ENCODE measurements at regions not wholly inside any gene's neighbourhood (a gene's known extent, or its start where the extent isn't known, plus 50 kb on each side); places are given as distances from the start of the nearest gene placed in this dataset.

DNA sequence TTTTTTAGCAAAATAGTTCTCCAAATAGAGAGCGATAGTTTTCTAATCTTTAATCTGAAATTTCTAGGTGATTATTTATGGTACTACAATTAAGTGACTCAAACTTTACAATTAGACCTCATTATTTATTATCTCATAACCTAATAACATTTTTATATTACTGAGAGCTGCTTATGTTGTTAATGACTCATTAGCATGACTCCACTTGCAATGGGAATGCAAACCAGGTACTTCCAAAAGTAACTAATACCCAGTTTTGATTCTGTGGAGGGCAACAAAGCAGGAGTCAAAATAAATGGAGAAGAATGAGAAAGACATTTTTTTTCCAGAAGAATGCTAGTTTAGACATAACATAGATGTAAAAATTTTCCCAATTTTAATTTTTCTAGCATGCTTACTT, 466.0 kb downstream of the PLK2 start:
- no TSS peak for BruUV-seq (replicated peaks)
- ChIA-PET CTCF (no interaction called here), POLR2A (ENCODE audit: low non-redundant PET) (no interaction called here)

GRCh38 chr5:57989378-57989777, 470.5 kb downstream of the PLK2 start:
- no peak for DNase-seq (ENCODE audit: low spot score)
- no peaks in the 10 kb centered on the region for H3K27me3 ChIP-seq (replicated peaks; ENCODE audit: insufficient read depth, low read depth, low read length, poor library complexity)
- H3K4me1 ChIP-seq (ENCODE audit: insufficient read depth, low read length, poor library complexity, severe bottlenecking): no peaks in the 10 kb centered on the region
- no peak for TF ChIP-seq EZH2 (IDR thresholded peaks at IDR 0.05; ENCODE audit: borderline replicate concordance, low read depth, low read length, poor library complexity, severe bottlenecking)
- H3K36me3 ChIP-seq (ENCODE audit: insufficient read depth, low read length, poor library complexity, severe bottlenecking): no peaks in the 10 kb centered on the region
- no peak overlapping the region for H3K4me3 ChIP-seq (ENCODE audit: low read depth, low read length, poor library complexity, severe bottlenecking)
- intact Hi-C loops (cut with micrococcal nuclease; ENCODE audit: unreplicated experiment): no loop called here
- ChIA-PET CTCF (no interaction called here), POLR2A (ENCODE audit: low non-redundant PET) (no interaction called here)
- BruUV-seq (replicated peaks): no TSS peak
- no peak overlapping the region for H3K27ac ChIP-seq (ENCODE audit: low read depth, low read length, poor library complexity, severe bottlenecking)
- no peaks in the 10 kb centered on the region for H3K9me3 ChIP-seq (ENCODE audit: low read depth, low read length, poor library complexity, severe bottlenecking)

More for the DNA sequence above, 466.0 kb downstream of the PLK2 start:
- no peak for DNase-seq (ENCODE audit: low spot score)
- no peak overlapping the region for H3K4me3 ChIP-seq (ENCODE audit: low read depth, low read length, poor library complexity, severe bottlenecking)
- no peaks in the 10 kb centered on the region for H3K27me3 ChIP-seq (replicated peaks; ENCODE audit: insufficient read depth, low read depth, low read length, poor library complexity)
- TF ChIP-seq, protein P1, sequence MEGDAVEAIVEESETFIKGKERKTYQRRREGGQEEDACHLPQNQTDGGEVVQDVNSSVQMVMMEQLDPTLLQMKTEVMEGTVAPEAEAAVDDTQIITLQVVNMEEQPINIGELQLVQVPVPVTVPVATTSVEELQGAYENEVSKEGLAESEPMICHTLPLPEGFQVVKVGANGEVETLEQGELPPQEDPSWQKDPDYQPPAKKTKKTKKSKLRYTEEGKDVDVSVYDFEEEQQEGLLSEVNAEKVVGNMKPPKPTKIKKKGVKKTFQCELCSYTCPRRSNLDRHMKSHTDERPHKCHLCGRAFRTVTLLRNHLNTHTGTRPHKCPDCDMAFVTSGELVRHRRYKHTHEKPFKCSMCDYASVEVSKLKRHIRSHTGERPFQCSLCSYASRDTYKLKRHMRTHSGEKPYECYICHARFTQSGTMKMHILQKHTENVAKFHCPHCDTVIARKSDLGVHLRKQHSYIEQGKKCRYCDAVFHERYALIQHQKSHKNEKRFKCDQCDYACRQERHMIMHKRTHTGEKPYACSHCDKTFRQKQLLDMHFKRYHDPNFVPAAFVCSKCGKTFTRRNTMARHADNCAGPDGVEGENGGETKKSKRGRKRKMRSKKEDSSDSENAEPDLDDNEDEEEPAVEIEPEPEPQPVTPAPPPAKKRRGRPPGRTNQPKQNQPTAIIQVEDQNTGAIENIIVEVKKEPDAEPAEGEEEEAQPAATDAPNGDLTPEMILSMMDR (conservative IDR thresholded peaks at IDR 0.05; ENCODE audit: low read depth, low read length): no peak
- no peak for TF ChIP-seq EZH2 (IDR thresholded peaks at IDR 0.05; ENCODE audit: borderline replicate concordance, low read depth, low read length, poor library complexity, severe bottlenecking)
- no peaks in the 10 kb centered on the region for H3K4me1 ChIP-seq (ENCODE audit: insufficient read depth, low read length, poor library complexity, severe bottlenecking)
- H3K36me3 ChIP-seq (ENCODE audit: insufficient read depth, low read length, poor library complexity, severe bottlenecking): no peaks in the 10 kb centered on the region
- H3K9me3 ChIP-seq (ENCODE audit: low read depth, low read length, poor library complexity, severe bottlenecking): no peaks in the 10 kb centered on the region
- intact Hi-C loops (cut with micrococcal nuclease; ENCODE audit: unreplicated experiment): no loop called here
- no peak overlapping the region for H3K27ac ChIP-seq (ENCODE audit: low read depth, low read length, poor library complexity, severe bottlenecking)

DNA sequence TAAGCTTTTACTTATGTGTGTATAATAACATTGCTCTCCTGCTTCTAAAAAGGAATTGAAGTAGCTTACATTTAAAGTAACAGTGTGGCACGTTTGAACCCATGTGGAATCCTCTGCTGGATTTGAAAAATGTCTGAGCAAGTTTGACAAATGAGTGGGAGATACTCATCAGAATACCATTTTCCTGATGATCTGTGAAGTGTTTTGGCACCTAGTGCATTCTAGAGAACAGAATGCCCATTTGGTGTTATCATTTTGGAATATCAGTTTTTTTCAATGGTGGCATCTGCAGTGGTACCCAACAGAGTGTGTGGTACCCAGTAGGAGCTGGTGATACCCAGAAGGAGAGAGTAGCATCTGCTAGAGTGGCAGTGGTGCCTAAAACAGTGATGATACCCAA, 471.1 kb downstream of the PLK2 start:
- Histone ChIP-seq H3K4me3 (ENCODE audit: low read depth, low read length, poor library complexity, severe bottlenecking) (no peak overlapping the region), H3K9me3 (ENCODE audit: low read depth, low read length, poor library complexity, severe bottlenecking) (no peaks in the 10 kb centered on the region), H3K27ac (ENCODE audit: low read depth, low read length, poor library complexity, severe bottlenecking) (no peak overlapping the region), H3K27me3 (replicated peaks; ENCODE audit: insufficient read depth, low read depth, low read length, poor library complexity) (no peaks in the 10 kb centered on the region), H3K4me1 (ENCODE audit: insufficient read depth, low read length, poor library complexity, severe bottlenecking) (no peaks in the 10 kb centered on the region), H3K36me3 (ENCODE audit: insufficient read depth, low read length, poor library complexity, severe bottlenecking) (no peaks in the 10 kb centered on the region)
- TF ChIP-seq, protein P1 (conservative IDR thresholded peaks at IDR 0.05; ENCODE audit: low read depth, low read length): no peak
- TF ChIP-seq EZH2 (IDR thresholded peaks at IDR 0.05; ENCODE audit: borderline replicate concordance, low read depth, low read length, poor library complexity, severe bottlenecking): no peak
- intact Hi-C loops (cut with micrococcal nuclease; ENCODE audit: unreplicated experiment): no loop called here
- ChIA-PET CTCF (no interaction called here), POLR2A (ENCODE audit: low non-redundant PET) (no interaction called here)
- no TSS peak for BruUV-seq (replicated peaks)
- DNase-seq (ENCODE audit: low spot score): no peak

- TF ChIP-seq EZH2 (IDR thresholded peaks at IDR 0.05; ENCODE audit: borderline replicate concordance, low read depth, low read length, poor library complexity, severe bottlenecking): no peak
- TF ChIP-seq, protein P1 (conservative IDR thresholded peaks at IDR 0.05; ENCODE audit: low read depth, low read length): no peak
- Histone ChIP-seq H3K36me3 (ENCODE audit: insufficient read depth, low read length, poor library complexity, severe bottlenecking) (no peaks in the 10 kb centered on the region), H3K27me3 (replicated peaks; ENCODE audit: insufficient read depth, low read depth, low read length, poor library complexity) (no peaks in the 10 kb centered on the region), H3K4me3 (ENCODE audit: low read depth, low read length, poor library complexity, severe bottlenecking) (no peak overlapping the region), H3K9me3 (ENCODE audit: low read depth, low read length, poor library complexity, severe bottlenecking) (no peaks in the 10 kb centered on the region), H3K27ac (ENCODE audit: low read depth, low read length, poor library complexity, severe bottlenecking) (no peak overlapping the region), H3K4me1 (ENCODE audit: insufficient read depth, low read length, poor library complexity, severe bottlenecking) (no peaks in the 10 kb centered on the region)
- no TSS peak for BruUV-seq (replicated peaks)
- intact Hi-C loops (cut with micrococcal nuclease; ENCODE audit: unreplicated experiment): no loop called here
- DNase-seq (ENCODE audit: low spot score): no peak
- POLR2A ChIA-PET (ENCODE audit: low non-redundant PET): no interaction called here
- CTCF ChIA-PET: no interaction called here
Observed at GRCh38 chr5:57987552-57987951, 472.3 kb downstream of the PLK2 start.
